GM12872 (cell line): ENCODE measurements at regions not wholly inside any gene's neighbourhood (a gene's known extent, or its start where the extent isn't known, plus 50 kb on each side); places are given as distances from the start of the nearest gene placed in this dataset.

Experiments
- CTCF ChIP-seq: IDR thresholded peaks from 3 replicates; pipeline ENCODE4 v1.5.1; 2011; ENCODE audit warnings: low read depth, mild to moderate bottlenecking, low read length, moderate library complexity; ENCODE audit not compliant: insufficient read depth

DNA sequence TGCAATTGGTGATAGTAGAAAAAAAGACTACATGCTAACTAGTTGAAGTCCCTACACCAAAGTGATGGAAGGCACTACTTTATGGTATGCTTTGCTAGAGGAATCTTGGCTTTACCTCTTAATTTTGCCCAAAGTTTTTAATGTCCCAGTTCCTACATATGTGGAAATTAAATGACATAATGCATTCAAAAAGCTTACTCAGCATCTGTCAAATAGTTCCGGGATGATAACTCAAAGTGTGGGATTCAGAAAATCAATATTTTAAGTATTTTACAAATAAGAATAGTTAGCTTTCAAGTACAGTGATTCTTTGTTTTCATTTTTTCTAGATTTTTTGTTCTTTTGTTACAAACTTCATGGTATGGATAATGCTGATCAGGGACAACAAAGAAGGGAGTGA lies 211.6 kb downstream of the PCDH20 start:
- TF ChIP-seq CTCF: no peak

GRCh38 chr13:61202042-61202441 lies 213.6 kb downstream of the PCDH20 start:
- no peak for TF ChIP-seq CTCF

- no peak for TF ChIP-seq CTCF
Measured at GRCh38 chr13:61192826-61193225, 222.8 kb downstream of the PCDH20 start.

DNA sequence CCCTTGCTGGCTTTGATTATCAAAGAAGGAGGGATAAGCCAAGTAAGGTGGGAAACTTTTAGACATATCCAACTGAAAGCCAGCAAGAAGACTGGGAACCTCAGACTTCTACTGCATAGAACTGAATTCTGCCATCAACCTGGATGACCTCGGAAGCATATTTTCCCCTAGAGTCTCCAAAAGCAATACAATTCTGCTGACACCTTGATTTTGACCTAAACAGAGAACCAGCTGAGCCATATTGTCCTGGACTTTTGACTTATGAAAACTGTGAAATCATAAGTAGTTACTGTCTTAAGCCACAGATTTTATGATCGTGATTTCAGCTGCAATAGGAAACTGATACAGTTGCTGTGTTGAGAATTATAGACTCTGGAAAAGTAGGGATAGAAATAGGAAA lies 227.6 kb downstream of the PCDH20 start:
- TF ChIP-seq CTCF: no peak

- no peak for TF ChIP-seq CTCF
Measured at GRCh38 chr13:61187471-61187870, 228.2 kb downstream of the PCDH20 start.

GRCh38 chr13:61183670-61184069 lies 232.0 kb downstream of the PCDH20 start:
- TF ChIP-seq CTCF: no peak

GRCh38 chr13:61180234-61180633 lies 235.4 kb downstream of the PCDH20 start:
- no peak for TF ChIP-seq CTCF

- TF ChIP-seq CTCF: no peak
Measured at GRCh38 chr13:61179741-61180140, 235.9 kb downstream of the PCDH20 start.
